Glutamatergic neuron (in vitro differentiated cells): ENCODE measurements at regions not wholly inside any gene's neighbourhood (a gene's known extent, or its start where the extent isn't known, plus 50 kb on each side); places are given as distances from the start of the nearest gene placed in this dataset.

ENCODE experiments used
- DNase-seq: peaks from one replicate; pipeline ENCODE4 v3.0.0; 2022
- H3K27ac Mint-ChIP-seq: one replicate; pipeline ENCODE4 v1.8.0; 2020; ENCODE audit warnings: mild to moderate bottlenecking, mixed read lengths, inconsistent platforms; ENCODE audit not compliant: unreplicated experiment
- H3K27me3 Mint-ChIP-seq: one replicate; pipeline ENCODE4 v1.8.0; 2020; ENCODE audit warnings: mild to moderate bottlenecking, moderate library complexity, mixed read lengths, inconsistent platforms; ENCODE audit not compliant: unreplicated experiment
- H3K36me3 Mint-ChIP-seq: one replicate; pipeline ENCODE4 v1.8.0; 2020; ENCODE audit warnings: mild to moderate bottlenecking, mixed read lengths, inconsistent platforms; ENCODE audit not compliant: unreplicated experiment
- H3K4me1 Mint-ChIP-seq: one replicate; pipeline ENCODE4 v1.8.0; 2020; ENCODE audit warnings: mild to moderate bottlenecking, low read depth, mixed read lengths, inconsistent platforms; ENCODE audit not compliant: unreplicated experiment
- H3K4me3 Mint-ChIP-seq: one replicate; pipeline ENCODE4 v1.8.0; 2020; ENCODE audit warnings: mild to moderate bottlenecking, mixed read lengths, inconsistent platforms; ENCODE audit not compliant: unreplicated experiment
- H3K9me3 Mint-ChIP-seq: one replicate; pipeline ENCODE4 v1.8.0; 2020; ENCODE audit warnings: mild to moderate bottlenecking, moderate library complexity, mixed read lengths, inconsistent platforms; ENCODE audit not compliant: unreplicated experiment
- CTCF ChIP-seq: fragments of 200-600 bp; sonication (generic); IDR thresholded peaks from one replicate; pipeline ENCODE4 v1.5.0; 2021; ENCODE audit not compliant: partially characterized antibody, unreplicated experiment

GRCh38 chr1:172897738-172898137, 153.0 kb downstream of the TNFSF18 start:
- no peaks in the 10 kb centered on the region for H3K27me3 Mint-ChIP-seq
- no peak for TF ChIP-seq CTCF
- H3K36me3 Mint-ChIP-seq, result no peaks in the 10 kb centered on the region
- no peak for DNase-seq
- H3K9me3 Mint-ChIP-seq, result no peaks in the 10 kb centered on the region
- H3K4me3 Mint-ChIP-seq, result no peak overlapping the region
- H3K27ac Mint-ChIP-seq, result no peak overlapping the region
- no peaks in the 10 kb centered on the region for H3K4me1 Mint-ChIP-seq

- DNase-seq, result no peak
- Mint-ChIP-seq H3K4me1 (no peaks in the 10 kb centered on the region), H3K9me3 (no peaks in the 10 kb centered on the region), H3K4me3 (no peak overlapping the region), H3K27ac (no peak overlapping the region), H3K36me3 (no peaks in the 10 kb centered on the region), H3K27me3 (no peaks in the 10 kb centered on the region)
- TF ChIP-seq CTCF, result no peak
Observed at GRCh38 chr1:172898866-172899265, 151.9 kb downstream of the TNFSF18 start.

- TF ChIP-seq CTCF, result no peak
- Mint-ChIP-seq H3K4me1 (no peaks in the 10 kb centered on the region), H3K27me3 (no peaks in the 10 kb centered on the region), H3K27ac (no peak overlapping the region), H3K9me3 (no peaks in the 10 kb centered on the region), H3K4me3 (no peak overlapping the region), H3K36me3 (no peaks in the 10 kb centered on the region)
- DNase-seq, result no peak
Observed at GRCh38 chr1:172900376-172900997, 150.3 kb downstream of the TNFSF18 start.

GRCh38 chr1:172902200-172902599, 148.5 kb downstream of the TNFSF18 start:
- no peaks in the 10 kb centered on the region for H3K9me3 Mint-ChIP-seq
- no peaks in the 10 kb centered on the region for H3K27me3 Mint-ChIP-seq
- no peaks in the 10 kb centered on the region for H3K36me3 Mint-ChIP-seq
- no peak overlapping the region for H3K27ac Mint-ChIP-seq
- TF ChIP-seq CTCF, result no peak
- DNase-seq, result no peak
- no peak overlapping the region for H3K4me3 Mint-ChIP-seq
- H3K4me1 Mint-ChIP-seq, result no peaks in the 10 kb centered on the region

GRCh38 chr1:172902861-172903381, 147.8 kb downstream of the TNFSF18 start:
- no peak overlapping the region for H3K4me3 Mint-ChIP-seq
- DNase-seq, result no peak
- TF ChIP-seq CTCF, result no peak
- H3K4me1 Mint-ChIP-seq, result no peaks in the 10 kb centered on the region
- H3K27ac Mint-ChIP-seq, result no peak overlapping the region
- H3K36me3 Mint-ChIP-seq, result no peaks in the 10 kb centered on the region
- H3K9me3 Mint-ChIP-seq, result no peaks in the 10 kb centered on the region
- no peaks in the 10 kb centered on the region for H3K27me3 Mint-ChIP-seq
